ENCODE measurements at regions not wholly inside any gene's neighbourhood (a gene's known extent, or its start where the extent isn't known, plus 50 kb on each side); places are given as distances from the start of the nearest gene placed in this dataset.

- Mint-ChIP-seq H3K36me3 (no peaks in the 10 kb centered on the region), H3K9me3 (no peaks in the 10 kb centered on the region), H3K27ac (no peak overlapping the region), H3K4me1 (no peaks in the 10 kb centered on the region), H3K4me3 (no peak overlapping the region), H3K27me3 (no peaks in the 10 kb centered on the region)
Observed at GRCh38 chr2:149988361-149988760, 400.8 kb upstream of the MMADHC start.

- no peaks in the 10 kb centered on the region for H3K27me3 Mint-ChIP-seq
- H3K4me1 Mint-ChIP-seq, result no peaks in the 10 kb centered on the region
- no peaks in the 10 kb centered on the region for H3K9me3 Mint-ChIP-seq
- no peaks in the 10 kb centered on the region for H3K36me3 Mint-ChIP-seq
- no peak overlapping the region for H3K4me3 Mint-ChIP-seq
- H3K27ac Mint-ChIP-seq, result no peak overlapping the region
Observed at GRCh38 chr2:149986861-149987260, 399.3 kb upstream of the MMADHC start.

- Mint-ChIP-seq H3K27me3 (no peaks in the 10 kb centered on the region), H3K9me3 (no peaks in the 10 kb centered on the region), H3K4me3 (no peak overlapping the region), H3K27ac (no peak overlapping the region), H3K4me1 (no peaks in the 10 kb centered on the region), H3K36me3 (no peaks in the 10 kb centered on the region)
Observed at GRCh38 chr2:149984311-149984710, 396.7 kb upstream of the MMADHC start.

- Mint-ChIP-seq H3K4me1 (no peaks in the 10 kb centered on the region), H3K27me3 (no peaks in the 10 kb centered on the region), H3K4me3 (no peak overlapping the region), H3K9me3 (peaks cover 2% of the 10 kb centered on the region), H3K27ac (no peak overlapping the region), H3K36me3 (no peaks in the 10 kb centered on the region)
Observed at GRCh38 chr2:149972066-149972465, 384.5 kb upstream of the MMADHC start.

DNA sequence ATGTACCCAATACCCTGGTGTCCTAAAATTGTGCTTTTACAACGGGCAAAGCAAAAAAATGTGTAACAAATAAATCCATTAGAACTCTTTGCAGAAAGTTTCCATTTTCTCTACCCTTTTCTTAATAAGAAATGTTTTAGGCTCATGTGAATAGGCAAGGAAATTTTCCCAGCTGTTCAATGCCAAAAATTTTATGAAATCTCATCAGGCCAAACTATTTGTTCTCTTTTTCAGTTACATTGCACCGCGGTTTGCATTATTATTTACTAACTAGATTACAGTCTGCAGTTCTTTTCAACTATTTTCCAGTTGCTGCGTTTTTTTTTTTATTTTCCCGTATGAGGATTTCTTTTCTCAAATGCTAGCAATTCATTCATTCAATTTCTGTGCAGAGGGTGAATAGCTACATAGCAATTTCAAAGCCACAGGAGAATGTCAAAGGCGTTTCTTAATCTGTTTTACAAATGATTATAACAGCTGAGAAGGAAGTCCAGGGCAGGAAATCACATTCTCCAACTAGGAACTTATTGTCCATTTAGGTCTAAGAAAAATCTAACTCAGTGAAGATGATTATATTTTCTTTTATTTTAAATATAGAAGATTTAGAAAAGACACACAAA is 367.5 kb upstream of the MMADHC start:
- Mint-ChIP-seq H3K27me3 (no peaks in the 10 kb centered on the region), H3K27ac (no peak overlapping the region), H3K9me3 (no peaks in the 10 kb centered on the region)

DNA sequence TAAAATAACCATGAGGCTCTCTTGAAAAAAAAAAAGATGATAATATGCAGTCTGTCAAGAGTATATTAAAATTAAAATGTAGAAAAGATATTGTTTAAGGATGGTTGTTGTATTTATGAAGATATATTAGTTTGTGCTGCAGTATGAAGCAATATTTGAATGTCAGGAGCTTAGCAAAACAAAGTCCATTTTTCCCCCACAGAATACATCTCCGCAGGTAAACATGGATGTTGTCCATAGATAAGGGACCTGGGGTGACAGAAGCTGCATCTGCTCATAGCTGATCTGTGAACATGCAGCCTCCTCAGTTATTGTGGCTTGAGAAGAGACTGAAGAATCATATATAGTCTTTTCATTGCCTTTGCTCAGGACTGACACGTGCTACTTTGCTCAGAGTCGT is 366.1 kb upstream of the MMADHC start:
- no peaks in the 10 kb centered on the region for H3K36me3 Mint-ChIP-seq
- no peaks in the 10 kb centered on the region for H3K27me3 Mint-ChIP-seq
- H3K4me3 Mint-ChIP-seq, result no peak overlapping the region
- H3K27ac Mint-ChIP-seq, result no peak overlapping the region
- no peaks in the 10 kb centered on the region for H3K9me3 Mint-ChIP-seq
- H3K4me1 Mint-ChIP-seq, result no peaks in the 10 kb centered on the region

More for the DNA sequence above, 367.5 kb upstream of the MMADHC start:
- Mint-ChIP-seq H3K4me1 (no peaks in the 10 kb centered on the region), H3K36me3 (no peaks in the 10 kb centered on the region), H3K4me3 (no peak overlapping the region)

DNA sequence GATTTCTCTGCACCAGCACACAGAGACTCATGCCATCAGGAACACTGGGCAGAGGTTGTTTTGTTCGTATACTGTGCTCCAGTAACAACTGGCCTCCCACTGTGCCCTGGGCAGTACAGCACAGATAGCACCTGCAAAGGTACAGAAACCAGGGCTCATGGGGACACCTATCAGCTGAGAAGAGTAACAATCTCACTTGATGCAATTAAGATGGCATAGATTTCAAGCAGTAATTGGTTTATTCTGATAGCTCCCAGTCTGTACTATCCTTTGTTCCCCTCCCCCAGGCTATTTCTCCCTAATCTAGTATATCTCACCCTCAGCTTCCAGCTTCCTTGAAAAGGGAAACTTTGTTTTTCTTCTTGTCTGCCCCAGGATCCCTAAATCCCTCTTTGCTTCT is 343.9 kb upstream of the MMADHC start:
- Mint-ChIP-seq H3K36me3 (no peaks in the 10 kb centered on the region), H3K27me3 (no peaks in the 10 kb centered on the region), H3K4me1 (no peaks in the 10 kb centered on the region), H3K27ac (no peak overlapping the region), H3K9me3 (peaks cover 6% of the 10 kb centered on the region), H3K4me3 (no peak overlapping the region)

DNA sequence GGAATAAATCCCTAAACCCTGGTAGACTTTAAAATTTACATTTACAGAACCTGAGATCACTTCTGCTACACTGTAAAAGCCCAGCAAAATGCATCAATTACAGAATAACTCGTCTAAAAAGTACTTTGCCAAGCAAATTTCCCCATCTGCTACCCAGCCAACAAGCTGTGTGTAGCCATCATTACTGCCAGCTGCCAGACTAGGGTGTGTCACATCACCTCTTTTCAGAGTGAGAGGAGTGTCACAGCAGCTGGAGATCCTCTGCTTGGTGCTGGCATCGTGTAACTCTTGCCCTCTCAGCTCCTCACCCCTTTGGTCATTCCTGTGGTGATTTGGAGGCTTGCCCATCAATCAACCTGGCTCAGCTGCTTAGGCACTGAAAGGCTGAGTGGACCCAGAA is 340.4 kb upstream of the MMADHC start:
- H3K36me3 Mint-ChIP-seq, result no peaks in the 10 kb centered on the region
- H3K4me3 Mint-ChIP-seq, result no peak overlapping the region
- H3K9me3 Mint-ChIP-seq, result peaks cover 9% of the 10 kb centered on the region
- H3K27ac Mint-ChIP-seq, result no peak overlapping the region
- no peaks in the 10 kb centered on the region for H3K27me3 Mint-ChIP-seq
- no peaks in the 10 kb centered on the region for H3K4me1 Mint-ChIP-seq

DNA sequence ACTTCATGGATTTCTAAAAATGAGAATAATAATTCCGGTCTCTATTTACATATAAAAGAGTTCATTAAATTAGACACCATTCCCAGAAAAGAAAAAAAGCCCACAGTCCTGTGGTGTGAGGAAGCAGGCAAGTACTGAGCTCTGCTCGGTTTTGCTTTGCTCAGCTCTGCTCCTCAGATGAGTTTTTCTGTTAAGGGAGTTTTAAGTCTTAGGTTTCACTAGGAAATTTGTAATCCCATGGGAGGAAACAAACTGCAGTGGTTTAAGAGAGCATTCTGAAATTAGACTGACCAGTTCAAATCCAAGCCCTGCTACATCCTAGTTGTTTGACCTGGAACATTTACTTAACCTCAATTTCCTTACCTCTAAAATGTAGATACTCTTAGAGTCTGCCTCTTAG is 338.6 kb upstream of the MMADHC start:
- no peaks in the 10 kb centered on the region for H3K4me1 Mint-ChIP-seq
- no peaks in the 10 kb centered on the region for H3K27me3 Mint-ChIP-seq
- H3K4me3 Mint-ChIP-seq, result no peak overlapping the region
- H3K9me3 Mint-ChIP-seq, result peaks cover 13% of the 10 kb centered on the region
- no peaks in the 10 kb centered on the region for H3K36me3 Mint-ChIP-seq
- H3K27ac Mint-ChIP-seq, result no peak overlapping the region

- Mint-ChIP-seq H3K4me1 (no peaks in the 10 kb centered on the region), H3K4me3 (no peak overlapping the region), H3K36me3 (no peaks in the 10 kb centered on the region), H3K27me3 (no peaks in the 10 kb centered on the region), H3K27ac (no peak overlapping the region), H3K9me3 (peaks cover 18% of the 10 kb centered on the region)
Observed at GRCh38 chr2:149924549-149925213, 337.1 kb upstream of the MMADHC start.

DNA sequence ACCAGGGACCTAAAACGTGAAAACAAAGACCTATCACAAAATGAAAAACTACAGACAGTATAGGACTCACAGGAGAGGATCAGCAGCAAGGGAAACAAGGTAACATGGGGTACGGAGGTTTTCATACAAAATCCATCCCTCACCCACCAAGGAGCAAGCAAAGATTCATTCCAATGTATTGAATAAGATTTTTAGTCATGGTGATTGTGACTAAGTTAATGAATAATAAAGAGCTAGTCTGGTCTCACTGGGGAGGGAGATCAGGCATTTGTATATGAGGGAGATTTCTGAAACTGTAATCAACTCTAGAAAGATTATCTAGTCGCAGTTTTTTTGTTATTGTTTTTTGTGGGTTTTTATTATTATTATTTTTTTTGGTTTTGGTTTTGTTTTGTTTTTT is 336.5 kb upstream of the MMADHC start:
- peaks cover 22% of the 10 kb centered on the region for H3K9me3 Mint-ChIP-seq
- no peak overlapping the region for H3K27ac Mint-ChIP-seq
- no peaks in the 10 kb centered on the region for H3K27me3 Mint-ChIP-seq
- H3K4me3 Mint-ChIP-seq, result no peak overlapping the region
- no peaks in the 10 kb centered on the region for H3K4me1 Mint-ChIP-seq
- H3K36me3 Mint-ChIP-seq, result no peaks in the 10 kb centered on the region

DNA sequence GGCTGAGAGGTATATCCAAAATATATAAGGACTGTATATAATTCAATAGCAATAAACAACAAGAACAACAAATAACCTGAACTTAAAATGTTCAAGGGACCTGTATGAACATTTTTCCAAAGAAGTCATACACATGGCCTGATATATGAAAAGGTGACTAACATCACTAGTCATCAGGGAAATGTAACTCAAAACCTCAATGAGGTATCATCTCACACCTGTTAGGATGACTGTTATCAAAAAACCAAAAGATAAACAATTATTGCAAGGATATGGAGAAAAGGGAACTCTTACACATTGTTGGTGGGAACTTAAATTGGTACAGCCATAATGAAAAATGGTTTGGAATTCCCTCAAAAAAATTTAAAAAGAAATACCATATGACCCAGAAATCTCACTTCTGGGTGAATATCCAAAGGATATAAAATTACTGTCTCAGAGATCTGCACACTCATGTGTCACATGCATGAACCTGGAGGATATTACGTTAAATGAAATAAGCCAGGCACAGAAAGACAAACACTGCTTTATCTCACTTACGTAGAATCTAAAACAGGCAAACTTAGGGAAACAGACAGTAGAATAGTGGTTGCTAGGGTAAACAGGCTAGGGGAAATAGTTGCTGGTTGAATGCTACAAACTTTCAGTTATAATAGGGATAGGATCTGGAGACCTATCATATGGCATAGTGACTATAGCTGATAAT is 334.5 kb upstream of the MMADHC start:
- Mint-ChIP-seq H3K36me3 (no peaks in the 10 kb centered on the region), H3K27me3 (no peaks in the 10 kb centered on the region), H3K27ac (no peak overlapping the region), H3K4me1 (no peaks in the 10 kb centered on the region), H3K9me3 (peaks cover 22% of the 10 kb centered on the region), H3K4me3 (no peak overlapping the region)

DNA sequence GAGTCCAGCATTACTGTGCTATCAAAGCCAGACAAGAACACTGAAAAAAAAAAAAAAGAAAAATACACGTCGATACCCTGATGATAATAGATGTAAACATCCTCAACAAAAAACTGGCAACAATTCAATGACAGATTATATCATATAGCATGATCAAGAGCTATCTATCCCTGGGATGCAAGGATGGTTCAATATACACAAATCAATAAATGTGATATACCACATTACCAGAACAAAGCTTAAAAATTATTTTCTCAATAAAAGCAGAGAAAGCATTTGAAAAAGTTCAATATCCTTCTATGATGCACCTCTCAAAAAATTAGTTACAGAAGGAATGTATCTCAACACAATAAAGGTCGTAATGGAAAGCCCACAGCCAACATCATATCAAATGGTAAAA is 332.8 kb upstream of the MMADHC start:
- H3K27ac Mint-ChIP-seq, result no peak overlapping the region
- H3K4me1 Mint-ChIP-seq, result no peaks in the 10 kb centered on the region
- peaks cover 22% of the 10 kb centered on the region for H3K9me3 Mint-ChIP-seq
- H3K4me3 Mint-ChIP-seq, result no peak overlapping the region
- H3K27me3 Mint-ChIP-seq, result no peaks in the 10 kb centered on the region
- no peaks in the 10 kb centered on the region for H3K36me3 Mint-ChIP-seq

DNA sequence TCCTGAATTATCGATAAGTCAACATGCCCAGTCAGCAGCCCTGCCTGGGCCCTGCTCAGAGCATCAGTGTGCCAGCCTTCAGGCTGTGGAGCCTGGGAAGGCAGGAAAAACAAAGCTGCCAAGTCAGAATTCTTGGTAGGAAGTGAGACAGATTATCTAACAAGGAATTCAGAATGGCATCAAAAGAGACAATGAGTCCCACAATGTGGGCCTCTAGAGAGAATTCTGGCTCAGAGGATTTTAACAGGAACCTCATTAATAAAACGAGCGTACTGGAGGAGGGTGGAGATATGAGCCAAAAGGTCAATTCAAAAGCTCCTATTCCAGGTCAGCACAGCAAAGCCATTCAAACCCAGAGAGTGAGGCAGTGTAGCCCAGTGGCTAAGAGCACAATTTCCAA is 327.6 kb upstream of the MMADHC start:
- Mint-ChIP-seq H3K4me3 (no peak overlapping the region), H3K27me3 (no peaks in the 10 kb centered on the region), H3K36me3 (no peaks in the 10 kb centered on the region), H3K27ac (no peak overlapping the region), H3K4me1 (no peaks in the 10 kb centered on the region), H3K9me3 (peaks cover 8% of the 10 kb centered on the region)

GRCh38 chr2:149908726-149909683 is 321.4 kb upstream of the MMADHC start:
- Mint-ChIP-seq H3K4me3 (no peak overlapping the region), H3K36me3 (no peaks in the 10 kb centered on the region), H3K9me3 (no peaks in the 10 kb centered on the region), H3K27me3 (peaks cover 1% of the 10 kb centered on the region), H3K4me1 (no peaks in the 10 kb centered on the region), H3K27ac (no peak overlapping the region)
